NCI-H345 treated with DMSO at 0.1 percent for 48 hours (cell line): ENCODE measurements at regions not wholly inside any gene's neighbourhood (a gene's known extent, or its start where the extent isn't known, plus 50 kb on each side); places are given as distances from the start of the nearest gene placed in this dataset.
"Not testable (repeated sequence)": the region's sequence is repeated elsewhere in the genome, so short reads cannot be mapped to it uniquely, and the experiment has no call there.

ENCODE experiments used
- DNase-seq: peaks from one replicate; lab custom pipeline; 2025; ENCODE audit not compliant: unreplicated experiment; lab: John Stamatoyannopoulos, UW

GRCh38 chr1:89436856-89437255 is 73.0 kb downstream of the GBP6 start:
- no peak for DNase-seq

- DNase-seq = not testable (repeated sequence)
Measured at GRCh38 chr1:89438301-89438700, 74.4 kb downstream of the GBP6 start.

- no peak for DNase-seq
Measured at GRCh38 chr1:89440911-89441310, 77.1 kb downstream of the GBP6 start.

GRCh38 chr1:89444791-89445190 is 79.8 kb upstream of the LRRC8B start:
- no peak for DNase-seq

GRCh38 chr1:89451011-89451410 is 73.6 kb upstream of the LRRC8B start:
- no peak for DNase-seq

GRCh38 chr1:89453123-89453972 is 71.3 kb upstream of the LRRC8B start:
- DNase-seq = no peak

GRCh38 chr1:89454845-89455521 is 69.6 kb upstream of the LRRC8B start:
- DNase-seq = peak; percentile 55

GRCh38 chr1:89457046-89457445 is 67.6 kb upstream of the LRRC8B start:
- no peak for DNase-seq

GRCh38 chr1:89459081-89459480 is 65.5 kb upstream of the LRRC8B start:
- no peak for DNase-seq

- DNase-seq = no peak
Measured at GRCh38 chr1:89460325-89460724, 64.3 kb upstream of the LRRC8B start.

- DNase-seq = no peak
Measured at GRCh38 chr1:89462250-89462649, 62.4 kb upstream of the LRRC8B start.

- no peak for DNase-seq
Measured at GRCh38 chr1:89464008-89464407, 60.6 kb upstream of the LRRC8B start.

- no peak for DNase-seq
Measured at GRCh38 chr1:89465201-89465600, 59.4 kb upstream of the LRRC8B start.

- no peak for DNase-seq
Measured at GRCh38 chr1:89466307-89466930, 58.2 kb upstream of the LRRC8B start.

GRCh38 chr1:89472253-89472652 is 52.4 kb upstream of the LRRC8B start:
- no peak for DNase-seq

- DNase-seq = no peak
Measured at GRCh38 chr1:89472886-89473417, 51.7 kb upstream of the LRRC8B start.
